ENCODE measurements at regions not wholly inside any gene's neighbourhood (a gene's known extent, or its start where the extent isn't known, plus 50 kb on each side); places are given as distances from the start of the nearest gene placed in this dataset.

GRCh38 chr6:167396659-167397490 lies 72.0 kb downstream of the TTLL2 start:
- TF ChIP-seq CTCF (IDR thresholded peaks at IDR 0.05) (no peak), POLR2A (IDR thresholded peaks at IDR 0.05) (no peak)

Data from lower leg skin (tissue), 3 donors.